ENCODE measurements at regions not wholly inside any gene's neighbourhood (a gene's known extent, or its start where the extent isn't known, plus 50 kb on each side); places are given as distances from the start of the nearest gene placed in this dataset.
"Not testable (repeated sequence)": the region's sequence is repeated elsewhere in the genome, so short reads cannot be mapped to it uniquely, and the experiment has no call there.

GRCh38 chr4:19159874-19160273, 1091.8 kb upstream of the SLIT2 start:
- Mint-ChIP-seq H3K27me3 (ENCODE audit: insufficient read depth) (no peaks in the 10 kb centered on the region), H3K4me3 (no peak overlapping the region), H3K36me3 (ENCODE audit: low read depth) (no peaks in the 10 kb centered on the region), H3K27ac (no peak overlapping the region), H3K4me1 (ENCODE audit: low read depth) (no peaks in the 10 kb centered on the region), H3K9me3 (peaks cover 26% of the 10 kb centered on the region)
- intact Hi-C loops (cut with micrococcal nuclease): no loop called here
- DNase-seq (ENCODE audit: low spot score): no peak

- intact Hi-C loops (cut with micrococcal nuclease): no loop called here
- no peaks in the 10 kb centered on the region for H3K27me3 Mint-ChIP-seq (ENCODE audit: insufficient read depth)
- H3K4me3 Mint-ChIP-seq: no peak overlapping the region
- no peak overlapping the region for H3K27ac Mint-ChIP-seq
- no peaks in the 10 kb centered on the region for H3K36me3 Mint-ChIP-seq (ENCODE audit: low read depth)
- H3K9me3 Mint-ChIP-seq: peaks cover 34% of the 10 kb centered on the region
- H3K4me1 Mint-ChIP-seq (ENCODE audit: low read depth): no peaks in the 10 kb centered on the region
- DNase-seq (ENCODE audit: low spot score): no peak
Measured at GRCh38 chr4:19158107-19158809, 1093.4 kb upstream of the SLIT2 start.

- H3K27ac Mint-ChIP-seq: no peak overlapping the region
- peaks cover 43% of the 10 kb centered on the region for H3K9me3 Mint-ChIP-seq
Measured at GRCh38 chr4:19156786-19157185, 1094.9 kb upstream of the SLIT2 start.

GRCh38 chr4:19155568-19155967, 1096.1 kb upstream of the SLIT2 start:
- no peaks in the 10 kb centered on the region for H3K27me3 Mint-ChIP-seq (ENCODE audit: insufficient read depth)
- H3K4me1 Mint-ChIP-seq (ENCODE audit: low read depth): no peaks in the 10 kb centered on the region
- peaks cover 43% of the 10 kb centered on the region for H3K9me3 Mint-ChIP-seq
- no peak overlapping the region for H3K27ac Mint-ChIP-seq
- H3K36me3 Mint-ChIP-seq (ENCODE audit: low read depth): no peaks in the 10 kb centered on the region
- no peak for DNase-seq (ENCODE audit: low spot score)
- intact Hi-C loops (cut with micrococcal nuclease): no loop called here
- no peak overlapping the region for H3K4me3 Mint-ChIP-seq

More at GRCh38 chr4:19156786-19157185, 1094.9 kb upstream of the SLIT2 start:
- Mint-ChIP-seq H3K4me1 (ENCODE audit: low read depth) (no peaks in the 10 kb centered on the region), H3K4me3 (no peak overlapping the region), H3K36me3 (ENCODE audit: low read depth) (no peaks in the 10 kb centered on the region), H3K27me3 (ENCODE audit: insufficient read depth) (no peaks in the 10 kb centered on the region)
- no peak for DNase-seq (ENCODE audit: low spot score)
- intact Hi-C loops (cut with micrococcal nuclease): no loop called here

- H3K27ac Mint-ChIP-seq; H3K4me3 Mint-ChIP-seq; H3K4me1 Mint-ChIP-seq (ENCODE audit: low read depth); DNase-seq (ENCODE audit: low spot score); intact Hi-C loops (cut with micrococcal nuclease); H3K36me3 Mint-ChIP-seq (ENCODE audit: low read depth); H3K27me3 Mint-ChIP-seq (ENCODE audit: insufficient read depth): not testable (repeated sequence)
- peaks cover 50% of the 10 kb centered on the region for H3K9me3 Mint-ChIP-seq
Measured at GRCh38 chr4:19154267-19154666, 1097.4 kb upstream of the SLIT2 start.

- Mint-ChIP-seq H3K27me3 (ENCODE audit: insufficient read depth) (no peaks in the 10 kb centered on the region), H3K36me3 (ENCODE audit: low read depth) (no peaks in the 10 kb centered on the region)
Measured at GRCh38 chr4:19152264-19152663, 1099.4 kb upstream of the SLIT2 start.

GRCh38 chr4:19151684-19152083, 1100.0 kb upstream of the SLIT2 start:
- Mint-ChIP-seq H3K4me3 (no peak overlapping the region), H3K4me1 (ENCODE audit: low read depth) (no peaks in the 10 kb centered on the region), H3K27ac (no peak overlapping the region), H3K27me3 (ENCODE audit: insufficient read depth) (no peaks in the 10 kb centered on the region), H3K9me3 (peaks cover 46% of the 10 kb centered on the region), H3K36me3 (ENCODE audit: low read depth) (no peaks in the 10 kb centered on the region)
- DNase-seq (ENCODE audit: low spot score): no peak
- intact Hi-C loops (cut with micrococcal nuclease): no loop called here

More at GRCh38 chr4:19152264-19152663, 1099.4 kb upstream of the SLIT2 start:
- Mint-ChIP-seq H3K4me3 (no peak overlapping the region), H3K27ac (no peak overlapping the region), H3K9me3 (peaks cover 52% of the 10 kb centered on the region), H3K4me1 (ENCODE audit: low read depth) (no peaks in the 10 kb centered on the region)
- no peak for DNase-seq (ENCODE audit: low spot score)
- intact Hi-C loops (cut with micrococcal nuclease): no loop called here

- Mint-ChIP-seq H3K4me3 (no peak overlapping the region), H3K27ac (no peak overlapping the region), H3K27me3 (ENCODE audit: insufficient read depth) (no peaks in the 10 kb centered on the region), H3K4me1 (ENCODE audit: low read depth) (no peaks in the 10 kb centered on the region), H3K36me3 (ENCODE audit: low read depth) (no peaks in the 10 kb centered on the region), H3K9me3 (peaks cover 11% of the 10 kb centered on the region)
- intact Hi-C loops (cut with micrococcal nuclease): no loop called here
- DNase-seq (ENCODE audit: low spot score): no peak
Measured at GRCh38 chr4:19146038-19146437, 1105.7 kb upstream of the SLIT2 start.

GRCh38 chr4:19135895-19136633, 1114.5 kb upstream of the LCORL start:
- Mint-ChIP-seq H3K36me3 (ENCODE audit: low read depth) (no peaks in the 10 kb centered on the region), H3K4me1 (ENCODE audit: low read depth) (no peaks in the 10 kb centered on the region), H3K27ac (no peak overlapping the region), H3K27me3 (ENCODE audit: insufficient read depth) (no peaks in the 10 kb centered on the region), H3K9me3 (peaks cover 18% of the 10 kb centered on the region), H3K4me3 (no peak overlapping the region)
- intact Hi-C loops (cut with micrococcal nuclease): no loop called here
- DNase-seq (ENCODE audit: low spot score): no peak

- H3K4me3 Mint-ChIP-seq: no peak overlapping the region
Measured at GRCh38 chr4:19134685-19135084, 1113.1 kb upstream of the LCORL start.

GRCh38 chr4:19133315-19133714, 1111.8 kb upstream of the LCORL start:
- H3K4me3 Mint-ChIP-seq: no peak overlapping the region
- peaks cover 14% of the 10 kb centered on the region for H3K9me3 Mint-ChIP-seq
- no peaks in the 10 kb centered on the region for H3K36me3 Mint-ChIP-seq (ENCODE audit: low read depth)
- H3K27ac Mint-ChIP-seq: no peak overlapping the region
- no peaks in the 10 kb centered on the region for H3K4me1 Mint-ChIP-seq (ENCODE audit: low read depth)
- intact Hi-C loops (cut with micrococcal nuclease): no loop called here
- no peaks in the 10 kb centered on the region for H3K27me3 Mint-ChIP-seq (ENCODE audit: insufficient read depth)
- DNase-seq (ENCODE audit: low spot score): no peak

More at GRCh38 chr4:19134685-19135084, 1113.1 kb upstream of the LCORL start:
- no peak for DNase-seq (ENCODE audit: low spot score)
- Mint-ChIP-seq H3K27ac (no peak overlapping the region), H3K9me3 (peaks cover 18% of the 10 kb centered on the region), H3K36me3 (ENCODE audit: low read depth) (no peaks in the 10 kb centered on the region), H3K4me1 (ENCODE audit: low read depth) (no peaks in the 10 kb centered on the region), H3K27me3 (ENCODE audit: insufficient read depth) (no peaks in the 10 kb centered on the region)
- intact Hi-C loops (cut with micrococcal nuclease): no loop called here

GRCh38 chr4:19130866-19131265, 1109.3 kb upstream of the LCORL start:
- H3K27ac Mint-ChIP-seq: no peak overlapping the region
- no peaks in the 10 kb centered on the region for H3K36me3 Mint-ChIP-seq (ENCODE audit: low read depth)
- H3K27me3 Mint-ChIP-seq (ENCODE audit: insufficient read depth): no peaks in the 10 kb centered on the region
- H3K4me1 Mint-ChIP-seq (ENCODE audit: low read depth): no peaks in the 10 kb centered on the region
- H3K4me3 Mint-ChIP-seq: no peak overlapping the region
- no peak for DNase-seq (ENCODE audit: low spot score)
- peaks cover 8% of the 10 kb centered on the region for H3K9me3 Mint-ChIP-seq
- intact Hi-C loops (cut with micrococcal nuclease): no loop called here

GRCh38 chr4:19128176-19128575, 1106.6 kb upstream of the LCORL start:
- no peaks in the 10 kb centered on the region for H3K4me1 Mint-ChIP-seq (ENCODE audit: low read depth)
- intact Hi-C loops (cut with micrococcal nuclease): no loop called here
- H3K9me3 Mint-ChIP-seq: peaks cover 9% of the 10 kb centered on the region
- DNase-seq (ENCODE audit: low spot score): no peak
- H3K27me3 Mint-ChIP-seq (ENCODE audit: insufficient read depth): no peaks in the 10 kb centered on the region
- H3K27ac Mint-ChIP-seq: no peak overlapping the region
- H3K36me3 Mint-ChIP-seq (ENCODE audit: low read depth): no peaks in the 10 kb centered on the region
- no peak overlapping the region for H3K4me3 Mint-ChIP-seq

All from activated T-helper 1 cell treated with anti-CD3 and anti-CD28 coated beads, Interleukin-12 subunit alpha, Interleukin-12 subunit beta, Interleukin-2, Interleukin-4 antibody, amounts not matched to agents 30 ng/mL and 10 ng/mL and 1 ng/mL, durations not matched to agents 14 hours and 24 hours and 36 hours (primary cell).